CD4-positive, alpha-beta T cell (primary cell): ENCODE measurements at regions not wholly inside any gene's neighbourhood (a gene's known extent, or its start where the extent isn't known, plus 50 kb on each side); places are given as distances from the start of the nearest gene placed in this dataset.
"Not testable (repeated sequence)": the region's sequence is repeated elsewhere in the genome, so short reads cannot be mapped to it uniquely, and the experiment has no call there.

Source experiments
- ATAC-seq: fragments of 200-7000 bp; cut with Tn5 transposase; one replicate; pipeline ENCODE4 v1.10.0; 2022; ENCODE audit warnings: mild to moderate bottlenecking; ENCODE audit not compliant: poor library complexity
- CTCF ChIA-PET: fragments of 350-600 bp; sonication (Branson Sonifier 250); formaldehyde crosslinking; loops from one replicate; lab custom pipeline; 2021; ENCODE audit warnings: antibody characterized with exemption, inconsistent platforms; lab: Charles Lee
- POLR2A ChIA-PET: fragments of 350-600 bp; sonication (Branson Sonifier 250); formaldehyde crosslinking; loops from one replicate; lab custom pipeline; 2021; ENCODE audit warnings: antibody characterized with exemption, inconsistent platforms; lab: Charles Lee
- DNase-seq, 14 experiments: peaks; one replicate each; pipeline ENCODE4 v3.0.0-alpha.2; 2013 to 2020; ENCODE audit warnings: mixed read lengths in 2 of 14
- H3K27ac ChIP-seq, 2 donors: one replicate each; pipeline versions ENCODE4 v1.5.1 to v1.7.0; 2013; ENCODE audit warnings: low read length in 2 of 2, low read depth in 1 of 2, mild to moderate bottlenecking in 1 of 2
- H3K27me3 ChIP-seq, 2 experiments: 1 replicate in 1 of 2; 2 replicates in 1 of 2; pipeline versions ENCODE4 v1.6.1 to v1.7.0; 2013; ENCODE audit warnings: low read length in 2 of 2, control low read depth in 1 of 2, mild to moderate bottlenecking in 1 of 2, moderate library complexity in 1 of 2; ENCODE audit not compliant: insufficient read depth in 2 of 2, control insufficient read depth in 1 of 2
- H3K36me3 ChIP-seq: one replicate; pipeline ENCODE4 v1.6.1; 2013; ENCODE audit warnings: low read length, control low read depth; ENCODE audit not compliant: insufficient read depth
- H3K4me1 ChIP-seq: one replicate; pipeline ENCODE4 v1.6.1; 2013; ENCODE audit warnings: low read length, control low read depth; ENCODE audit not compliant: insufficient read depth
- H3K4me3 ChIP-seq: one replicate; pipeline ENCODE4 v1.5.1; 2013; ENCODE audit warnings: mild to moderate bottlenecking, low read length, moderate library complexity
- H3K9me3 ChIP-seq, 2 experiments: 1 replicate in 1 of 2; 2 replicates in 1 of 2; pipeline versions ENCODE4 v1.6.1 to v1.7.0; 2013; ENCODE audit warnings: low read length in 2 of 2, mild to moderate bottlenecking in 2 of 2, control low read depth in 1 of 2, moderate library complexity in 1 of 2; ENCODE audit not compliant: control insufficient read depth in 1 of 2, insufficient read depth in 1 of 2
- H3K27ac Mint-ChIP-seq: one replicate; pipeline ENCODE4 v1.8.0; 2020; ENCODE audit warnings: mixed read lengths
- H3K27me3 Mint-ChIP-seq: one replicate; pipeline ENCODE4 v1.8.0; 2021; ENCODE audit warnings: mixed read lengths
- H3K36me3 Mint-ChIP-seq: one replicate; pipeline ENCODE4 v1.8.0; 2021; ENCODE audit warnings: low read depth, mixed read lengths
- H3K4me1 Mint-ChIP-seq: one replicate; pipeline ENCODE4 v1.8.0; 2021; ENCODE audit warnings: low read depth, mixed read lengths
- H3K4me3 Mint-ChIP-seq: one replicate; pipeline ENCODE4 v1.8.0; 2020; ENCODE audit warnings: mild to moderate bottlenecking, mixed read lengths
- H3K9me3 Mint-ChIP-seq: one replicate; pipeline ENCODE4 v1.8.0; 2020; ENCODE audit warnings: mixed read lengths
- CTCF ChIP-seq: fragments of 200-600 bp; IDR thresholded peaks from one replicate; pipeline ENCODE4 v1.8.0; 2022; ENCODE audit warnings: antibody characterized with exemption, mild to moderate bottlenecking
- intact Hi-C, 2 experiments: fragments of 100-400 bp; cut with DNase I in 1 of 2; cut with micrococcal nuclease in 1 of 2; formaldehyde crosslinking; loops; one replicate each; pipeline versions ENCODE4 v1.15.1 to v1.9.0; 2023 to 2025; cut with DNase I, micrococcal nuclease

- ChIA-PET POLR2A (interaction anchor here (0.7 kb wide), 1 partner anchor 292 kb away, joined by 3 read pairs; no protein-coding TSS in a partner anchor), CTCF (no interaction called here)
- Histone ChIP-seq H3K27me3 (no peaks in the 10 kb centered on the region), H3K9me3 (peaks cover 3 to 7% of the 10 kb centered on the region in 2 experiments), H3K36me3 (no peaks in the 10 kb centered on the region), H3K4me3 (no peak overlapping the region), H3K4me1 (no peaks in the 10 kb centered on the region), H3K27ac (no peak overlapping the region)
- intact Hi-C loops, result no loop called here
- Mint-ChIP-seq H3K36me3 (no peaks in the 10 kb centered on the region), H3K4me3 (no peak overlapping the region), H3K9me3 (peaks cover 19% of the 10 kb centered on the region), H3K4me1 (no peaks in the 10 kb centered on the region), H3K27ac (no peak overlapping the region), H3K27me3 (no peaks in the 10 kb centered on the region)
- no peak for TF ChIP-seq CTCF
- DNase-seq (no peak), ATAC-seq (no peak)
Measured at GRCh38 chr12:17028348-17028747, 422.4 kb upstream of the LMO3 start.

GRCh38 chr12:17025424-17025823 is 419.5 kb upstream of the LMO3 start:
- H3K36me3 Mint-ChIP-seq, DNase-seq, ATAC-seq, H3K27ac ChIP-seq, H3K36me3 ChIP-seq, H3K4me3 ChIP-seq, H3K4me3 Mint-ChIP-seq, H3K27ac Mint-ChIP-seq, H3K4me1 Mint-ChIP-seq, intact Hi-C loops, H3K27me3 ChIP-seq, H3K27me3 Mint-ChIP-seq, CTCF ChIA-PET, H3K4me1 ChIP-seq, POLR2A ChIA-PET, H3K9me3 ChIP-seq: not testable (repeated sequence)
- peaks cover 16% of the 10 kb centered on the region for H3K9me3 Mint-ChIP-seq

- DNase-seq, result no peak
- no peak for TF ChIP-seq CTCF
- intact Hi-C loops, result no loop called here
- no peak overlapping the region for H3K27ac ChIP-seq
- Mint-ChIP-seq H3K27ac (no peak overlapping the region), H3K4me1 (no peaks in the 10 kb centered on the region), H3K36me3 (no peaks in the 10 kb centered on the region), H3K9me3 (peaks cover 9% of the 10 kb centered on the region), H3K4me3 (no peak overlapping the region), H3K27me3 (no peaks in the 10 kb centered on the region)
- no peak for ATAC-seq
- H3K36me3 ChIP-seq, result no peaks in the 10 kb centered on the region
- H3K27me3 ChIP-seq, result no peaks in the 10 kb centered on the region
- peaks cover 6 to 12% of the 10 kb centered on the region in 2 experiments for H3K9me3 ChIP-seq
- H3K4me1 ChIP-seq, result no peaks in the 10 kb centered on the region
- CTCF ChIA-PET, result no interaction called here
- POLR2A ChIA-PET, result no interaction called here
- no peak overlapping the region for H3K4me3 ChIP-seq
Measured at GRCh38 chr12:17020765-17021164, 414.8 kb upstream of the LMO3 start.

GRCh38 chr12:17017402-17017801 is 411.4 kb upstream of the LMO3 start:
- intact Hi-C loops, result no loop called here
- no peak overlapping the region for H3K4me3 ChIP-seq
- no peak overlapping the region for H3K27ac Mint-ChIP-seq
- H3K36me3 ChIP-seq, result no peaks in the 10 kb centered on the region
- H3K36me3 Mint-ChIP-seq, result no peaks in the 10 kb centered on the region
- H3K9me3 Mint-ChIP-seq, result peaks cover 12% of the 10 kb centered on the region
- ChIA-PET POLR2A (no interaction called here), CTCF (no interaction called here)
- H3K27me3 Mint-ChIP-seq, result no peaks in the 10 kb centered on the region
- no peak overlapping the region for H3K4me3 Mint-ChIP-seq
- H3K4me1 Mint-ChIP-seq, result no peaks in the 10 kb centered on the region
- H3K27ac ChIP-seq, result no peak overlapping the region
- H3K9me3 ChIP-seq, result peaks cover 6 to 9% of the 10 kb centered on the region in 2 experiments
- no peaks in the 10 kb centered on the region for H3K27me3 ChIP-seq
- ATAC-seq (no peak), DNase-seq (no peak)
- no peak for TF ChIP-seq CTCF
- H3K4me1 ChIP-seq, result no peaks in the 10 kb centered on the region
